Aorta (tissue), 5 donors: ENCODE measurements at regions not wholly inside any gene's neighbourhood (a gene's known extent, or its start where the extent isn't known, plus 50 kb on each side); places are given as distances from the start of the nearest gene placed in this dataset.
"Not testable (repeated sequence)": the region's sequence is repeated elsewhere in the genome, so short reads cannot be mapped to it uniquely, and the experiment has no call there.

ENCODE experiments used
- ATAC-seq: fragments of 200-7000 bp; cut with Tn5 transposase; one replicate; pipeline ENCODE4 v1.9.1; 2022; ENCODE audit warnings: moderate library complexity; ENCODE audit not compliant: low FRiP score
- DNase-seq, 2 donors: peaks; one replicate each; pipeline ENCODE4 v3.0.0-alpha.2; 2020
- H3K27ac ChIP-seq, 2 donors: one replicate each; pipeline ENCODE4 v1.5.1; 2013; ENCODE audit warnings: low read length in 2 of 2, mild to moderate bottlenecking in 2 of 2, moderate library complexity in 2 of 2, control low read depth in 1 of 2, inconsistent platforms in 1 of 2, low read depth in 1 of 2
- H3K27me3 ChIP-seq, 2 donors: one replicate each; pipeline ENCODE4 v1.6.1; 2013; ENCODE audit warnings: control low read depth in 1 of 2, low read length in 1 of 2, mild to moderate bottlenecking in 1 of 2, moderate library complexity in 1 of 2; ENCODE audit not compliant: insufficient read depth in 2 of 2, control insufficient read depth in 1 of 2
- H3K36me3 ChIP-seq, 2 donors: one replicate each; pipeline ENCODE4 v1.6.1; 2013; ENCODE audit warnings: control low read depth in 1 of 2, low read length in 1 of 2, mild to moderate bottlenecking in 1 of 2; ENCODE audit not compliant: insufficient read depth in 2 of 2, control insufficient read depth in 1 of 2
- H3K4me1 ChIP-seq, 2 donors: one replicate each; pipeline ENCODE4 v1.6.1; 2013; ENCODE audit warnings: low read length in 2 of 2, control low read depth in 1 of 2, mild to moderate bottlenecking in 1 of 2, moderate library complexity in 1 of 2; ENCODE audit not compliant: insufficient read depth in 2 of 2, control insufficient read depth in 1 of 2
- H3K4me3 ChIP-seq, 2 donors: one replicate each; pipeline ENCODE4 v1.5.1; 2013; ENCODE audit warnings: low read length in 2 of 2, control low read depth in 1 of 2, mild to moderate bottlenecking in 1 of 2
- H3K9me3 ChIP-seq: one replicate; pipeline ENCODE4 v1.6.1; 2013; ENCODE audit warnings: mild to moderate bottlenecking, low read length; ENCODE audit not compliant: control insufficient read depth
- WGBS, 2 donors: extraction: QIAGEN DNeasy Blood & Tissue Kit; methylation state at CpG; one replicate each; pipeline ENCODE4 v1.1.7; 2013; 5-methylcytosine and 5-hydroxymethylcytosine counted together
- intact Hi-C, 2 donors: fragments of 100-400 bp; cut with DNase I; formaldehyde crosslinking; loops; one replicate each; pipeline versions ENCODE4 v1.14.2 to v1.15.0; 2022
- donor health status: healthy with polysubstance abuse.
- donor health status: Bipolar disorder and iron deficiency.
- donor health status: DM: no; HTN: no; CAD: no.
- donor health status: DM: no; HTN: no; CAD: no.
- donor health status: DM: yes; HTN: yes; CAD: no.

DNA sequence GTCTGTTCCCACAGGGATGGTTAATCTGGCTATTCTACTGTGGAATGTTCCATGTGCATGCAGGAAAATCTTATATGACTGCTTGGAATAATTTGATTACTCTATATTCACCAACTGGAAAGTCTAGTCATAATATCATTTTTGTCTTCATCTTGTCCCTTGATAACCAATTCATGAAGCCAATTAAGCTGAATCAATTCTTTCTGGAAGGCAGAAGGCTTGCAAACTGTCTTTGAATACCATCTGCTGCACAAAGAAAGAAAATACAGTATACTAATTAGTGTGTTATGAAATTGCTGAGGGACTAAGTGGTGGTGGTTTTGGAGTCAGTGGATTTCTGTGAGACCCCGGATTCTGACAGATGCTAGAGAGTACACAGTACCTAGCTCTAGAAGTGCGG, 546.5 kb upstream of the MIS18BP1 start:
- Histone ChIP-seq H3K27ac (no peak overlapping the region), H3K27me3 (no peaks in the 10 kb centered on the region), H3K4me1 (no peaks in the 10 kb centered on the region), H3K36me3 (no peaks in the 10 kb centered on the region), H3K4me3 (no peak overlapping the region), H3K9me3 (no peaks in the 10 kb centered on the region)
- DNase-seq (no peak), ATAC-seq (no peak)
- intact Hi-C loops, result no loop called here
- WGBS, 2 donors, result 86 to 89% methylated on average over 2 of the region's 2 CpGs

- no peak for DNase-seq
- H3K9me3 ChIP-seq, result no peaks in the 10 kb centered on the region
- no peaks in the 10 kb centered on the region for H3K36me3 ChIP-seq
- WGBS, 2 donors, result 84 to 86% methylated on average over 3 of the region's 3 CpGs
- H3K4me3 ChIP-seq, result no peak overlapping the region
- no peak overlapping the region for H3K27ac ChIP-seq
- ATAC-seq, result no peak
- no peaks in the 10 kb centered on the region for H3K27me3 ChIP-seq
- intact Hi-C loops, result no loop called here
- no peaks in the 10 kb centered on the region for H3K4me1 ChIP-seq
These were observed 545.7 kb upstream of the MIS18BP1 start for GRCh38 chr14:45798659-45799058.

DNA sequence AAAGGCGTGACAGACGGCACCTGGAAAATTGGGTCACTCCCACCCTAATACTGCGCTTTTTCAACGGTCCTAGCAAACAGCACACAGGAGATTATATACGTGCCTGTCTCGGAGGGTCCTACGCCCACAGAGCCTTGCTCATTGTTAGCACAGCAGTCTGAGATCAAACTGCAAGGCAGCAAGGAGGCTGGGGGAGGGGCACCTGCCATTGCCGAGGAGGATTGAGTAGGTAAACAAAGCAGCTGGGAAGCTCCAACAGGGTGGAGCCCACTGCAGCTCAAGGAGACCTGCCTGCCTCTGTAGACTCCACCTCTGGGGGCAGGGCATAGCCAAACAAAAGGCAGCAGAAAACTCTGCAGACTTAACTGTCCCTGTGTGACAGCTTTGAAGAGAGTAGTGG, 543.0 kb upstream of the MIS18BP1 start:
- WGBS, 2 donors, result 73 to 84% methylated on average over 8 of the region's 8 CpGs
- intact Hi-C loops, result not testable (repeated sequence)

DNA sequence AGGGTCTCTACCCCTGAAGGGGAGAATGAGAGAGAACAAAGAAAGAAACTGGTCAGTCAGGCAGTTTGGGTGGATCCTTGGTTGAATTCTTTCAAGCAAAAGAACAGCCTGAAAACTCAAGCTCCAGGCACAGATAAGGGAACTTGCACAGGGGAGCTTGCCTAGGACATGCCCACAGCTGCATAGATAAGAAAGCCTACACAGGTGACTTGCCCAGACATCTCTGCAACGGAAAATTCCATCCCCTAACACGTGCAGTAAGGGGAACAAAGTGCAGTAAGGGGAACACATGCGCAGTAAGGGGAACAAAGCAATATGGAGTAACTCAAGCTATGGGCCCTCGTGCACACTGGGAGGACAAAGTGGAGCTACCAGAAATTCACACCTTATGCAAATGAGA, 540.1 kb upstream of the MIS18BP1 start:
- ATAC-seq, result no peak
- intact Hi-C loops, result no loop called here
- 81 to 82% methylated on average over 4 of the region's 4 CpGs for WGBS, 2 donors

More for the DNA sequence above, 543.0 kb upstream of the MIS18BP1 start:
- H3K9me3 ChIP-seq, DNase-seq, ATAC-seq, H3K4me3 ChIP-seq, H3K27ac ChIP-seq, H3K27me3 ChIP-seq, H3K36me3 ChIP-seq, H3K4me1 ChIP-seq: not testable (repeated sequence)

DNA sequence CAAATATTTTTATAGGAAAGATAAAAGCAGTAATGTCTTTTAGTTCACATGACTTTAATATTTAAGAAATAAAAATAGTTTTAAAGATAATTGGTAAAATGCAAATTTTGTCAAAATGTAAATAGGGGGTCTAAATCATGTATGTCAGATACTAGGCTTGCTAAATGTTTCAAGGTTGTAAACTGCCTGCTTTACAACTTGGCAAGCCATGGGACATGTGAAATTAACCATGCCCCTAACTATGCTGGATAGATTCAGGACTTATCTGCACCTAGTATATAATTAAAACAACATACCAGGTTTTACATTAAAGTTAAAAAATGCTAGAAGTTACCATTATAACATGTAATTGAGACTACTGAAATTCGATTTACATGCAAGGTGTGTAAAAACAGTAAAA, 537.3 kb upstream of the MIS18BP1 start:
- Histone ChIP-seq H3K27me3 (no peaks in the 10 kb centered on the region), H3K4me1 (no peaks in the 10 kb centered on the region), H3K9me3 (peaks cover 5% of the 10 kb centered on the region), H3K27ac (no peak overlapping the region), H3K4me3 (no peak overlapping the region), H3K36me3 (no peaks in the 10 kb centered on the region)
- 53 to 63% methylated on average over 1 of the region's 1 CpG for WGBS, 2 donors
- DNase-seq (no peak), ATAC-seq (no peak)
- intact Hi-C loops, result no loop called here

More for the DNA sequence above, 540.1 kb upstream of the MIS18BP1 start:
- Histone ChIP-seq H3K9me3 (no peaks in the 10 kb centered on the region), H3K27me3 (no peaks in the 10 kb centered on the region), H3K27ac (no peak overlapping the region), H3K4me1 (no peaks in the 10 kb centered on the region), H3K4me3 (no peak overlapping the region), H3K36me3 (no peaks in the 10 kb centered on the region)
- DNase-seq, result no peak

- no peaks in the 10 kb centered on the region for H3K36me3 ChIP-seq
- H3K27ac ChIP-seq, result no peak overlapping the region
- ATAC-seq (no peak), DNase-seq (no peak)
- no peaks in the 10 kb centered on the region for H3K4me1 ChIP-seq
- H3K9me3 ChIP-seq, result peaks cover 5% of the 10 kb centered on the region
- intact Hi-C loops, result no loop called here
- WGBS, 2 donors, result 70 to 71% methylated on average over 2 of the region's 2 CpGs
- no peaks in the 10 kb centered on the region for H3K27me3 ChIP-seq
- H3K4me3 ChIP-seq, result no peak overlapping the region
These were observed 534.2 kb upstream of the MIS18BP1 start for GRCh38 chr14:45787167-45787566.

- no peak overlapping the region for H3K4me3 ChIP-seq
- 64 to 72% methylated on average over 1 of the region's 1 CpG for WGBS, 2 donors
- no peak overlapping the region for H3K27ac ChIP-seq
- H3K36me3 ChIP-seq, result no peaks in the 10 kb centered on the region
- H3K27me3 ChIP-seq, result no peaks in the 10 kb centered on the region
- ATAC-seq (no peak), DNase-seq (no peak)
- intact Hi-C loops, result no loop called here
- peaks cover 5% of the 10 kb centered on the region for H3K9me3 ChIP-seq
- H3K4me1 ChIP-seq, result no peaks in the 10 kb centered on the region
These were observed 533.3 kb upstream of the MIS18BP1 start for GRCh38 chr14:45786266-45786665.

- Histone ChIP-seq H3K27me3 (no peaks in the 10 kb centered on the region), H3K4me3 (no peak overlapping the region), H3K4me1 (no peaks in the 10 kb centered on the region), H3K9me3 (peaks cover 5% of the 10 kb centered on the region), H3K27ac (no peak overlapping the region), H3K36me3 (no peaks in the 10 kb centered on the region)
- DNase-seq (no peak), ATAC-seq (no peak)
- WGBS, 2 donors, result 73 to 90% methylated on average over 1 of the region's 1 CpG
- intact Hi-C loops, result no loop called here
These were observed 532.2 kb upstream of the MIS18BP1 start for GRCh38 chr14:45785240-45785639.

DNA sequence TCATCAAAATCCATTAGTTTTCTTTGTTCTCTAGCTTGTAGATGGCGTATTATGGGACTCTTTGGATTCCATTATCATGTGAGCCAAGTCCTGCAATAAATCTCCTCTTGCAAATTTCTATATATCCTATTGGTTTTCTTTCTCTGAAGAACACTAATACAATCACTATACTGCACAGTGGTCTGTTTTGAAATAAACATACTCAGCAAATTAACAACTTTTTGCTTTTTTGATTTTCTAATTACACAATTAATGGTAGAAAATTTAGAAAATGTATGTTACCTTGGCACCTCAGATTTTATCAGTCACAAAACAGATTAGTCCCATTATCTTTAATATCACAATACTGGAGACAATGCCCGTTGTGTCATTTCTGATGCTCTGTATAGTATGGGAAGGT, 513.2 kb upstream of the MIS18BP1 start:
- intact Hi-C loops, result no loop called here
- Histone ChIP-seq H3K27me3 (no peaks in the 10 kb centered on the region), H3K4me3 (no peak overlapping the region), H3K27ac (no peak overlapping the region), H3K36me3 (no peaks in the 10 kb centered on the region), H3K4me1 (no peaks in the 10 kb centered on the region), H3K9me3 (peaks cover 1% of the 10 kb centered on the region)
- DNase-seq (no peak), ATAC-seq (no peak)
- WGBS, 2 donors, result 89 to 90% methylated on average over 2 of the region's 2 CpGs
